ENCODE measurements at regions not wholly inside any gene's neighbourhood (a gene's known extent, or its start where the extent isn't known, plus 50 kb on each side); places are given as distances from the start of the nearest gene placed in this dataset.

- ATAC-seq = no peak
Observed at GRCh38 chr12:111143271-111143670, 222.9 kb upstream of the MYL2 start.

GRCh38 chr12:111141205-111141604, 220.8 kb upstream of the MYL2 start:
- ATAC-seq = no peak
- TF ChIP-seq POU6F1 (CRISPR knock-in tag; IDR thresholded peaks at IDR 0.05; ENCODE audit: borderline replicate concordance, low read depth) (no peak), BACH2 (CRISPR knock-in tag; IDR thresholded peaks at IDR 0.05; ENCODE audit: borderline replicate concordance) (no peak), ZNF70 (CRISPR knock-in tag; IDR thresholded peaks at IDR 0.05) (peak; percentile 42; the same call in 1 of the 2 replicates)

More at GRCh38 chr12:111143271-111143670, 222.9 kb upstream of the MYL2 start:
- no peak for TF ChIP-seq ZNF565 (CRISPR knock-in tag; conservative IDR thresholded peaks at IDR 0.05; ENCODE audit: low read depth)
- TF ChIP-seq CSDC2 (CRISPR knock-in tag; IDR thresholded peaks at IDR 0.05) = no peak
- no peak for TF ChIP-seq SNAI2 (CRISPR knock-in tag; IDR thresholded peaks at IDR 0.05)
- no peak for TF ChIP-seq TSHZ2 (CRISPR knock-in tag; IDR thresholded peaks at IDR 0.05)
- no peak for TF ChIP-seq CREB5 (CRISPR knock-in tag; IDR thresholded peaks at IDR 0.05; ENCODE audit: low read depth)
- no peak for TF ChIP-seq OSR1 (CRISPR knock-in tag; IDR thresholded peaks at IDR 0.05)
- TF ChIP-seq ISL1 (CRISPR knock-in tag; IDR thresholded peaks at IDR 0.05) = no peak
- TF ChIP-seq TOX (CRISPR knock-in tag; IDR thresholded peaks at IDR 0.05; ENCODE audit: borderline replicate concordance) = no peak
- TF ChIP-seq PATZ1 (CRISPR knock-in tag; IDR thresholded peaks at IDR 0.05; ENCODE audit: borderline replicate concordance) = no peak
- no peak for TF ChIP-seq CSRNP3 (CRISPR knock-in tag; IDR thresholded peaks at IDR 0.05)
- TF ChIP-seq ESRRG (CRISPR knock-in tag; IDR thresholded peaks at IDR 0.05) = no peak
- TF ChIP-seq ZNF8 (CRISPR knock-in tag; IDR thresholded peaks at IDR 0.05) = no peak
- TF ChIP-seq ZNF70 (CRISPR knock-in tag; IDR thresholded peaks at IDR 0.05) = no peak
- TF ChIP-seq ARNTL (CRISPR knock-in tag; IDR thresholded peaks at IDR 0.05; ENCODE audit: borderline replicate concordance, low read depth) = no peak

- no peak for ATAC-seq
- no peak for TF ChIP-seq TSHZ2 (CRISPR knock-in tag; IDR thresholded peaks at IDR 0.05)
- TF ChIP-seq ZNF565 (CRISPR knock-in tag; conservative IDR thresholded peaks at IDR 0.05; ENCODE audit: low read depth) = no peak
- no peak for TF ChIP-seq ZNF70 (CRISPR knock-in tag; IDR thresholded peaks at IDR 0.05)
- no peak for TF ChIP-seq TCF4 (CRISPR knock-in tag; IDR thresholded peaks at IDR 0.05; ENCODE audit: borderline replicate concordance)
- no peak for TF ChIP-seq PATZ1 (CRISPR knock-in tag; IDR thresholded peaks at IDR 0.05; ENCODE audit: borderline replicate concordance)
- no peak for TF ChIP-seq ZFP30 (CRISPR knock-in tag; IDR thresholded peaks at IDR 0.05)
- TF ChIP-seq PPARA (CRISPR knock-in tag; IDR thresholded peaks at IDR 0.05; ENCODE audit: borderline replicate concordance) = no peak
- no peak for TF ChIP-seq SNAI2 (CRISPR knock-in tag; IDR thresholded peaks at IDR 0.05)
- TF ChIP-seq GLIS3 (CRISPR knock-in tag; IDR thresholded peaks at IDR 0.05) = no peak
- TF ChIP-seq ISL1 (CRISPR knock-in tag; IDR thresholded peaks at IDR 0.05) = no peak
- no peak for TF ChIP-seq CSDC2 (CRISPR knock-in tag; IDR thresholded peaks at IDR 0.05)
- TF ChIP-seq CSRNP3 (CRISPR knock-in tag; IDR thresholded peaks at IDR 0.05) = no peak
Observed at GRCh38 chr12:111138016-111138415, 217.6 kb upstream of the MYL2 start.
